Left ventricle myocardium inferior (tissue), 1 donor: ENCODE measurements at regions not wholly inside any gene's neighbourhood (a gene's known extent, or its start where the extent isn't known, plus 50 kb on each side); places are given as distances from the start of the nearest gene placed in this dataset.

Source experiments
- DNase-seq: peaks from one replicate; pipeline ENCODE4 v3.0.0-alpha.2; 2020
- H3K27ac ChIP-seq: fragments of 200-600 bp; replicated peaks from 2 replicates; pipeline ENCODE4 v1.8.0; 2021
- H3K27me3 ChIP-seq: fragments of 200-600 bp; 2 replicates; pipeline ENCODE4 v1.8.0; 2021; ENCODE audit warnings: low read depth
- H3K36me3 ChIP-seq: fragments of 200-600 bp; 2 replicates; pipeline ENCODE4 v1.8.0; 2021
- H3K4me1 ChIP-seq: fragments of 200-600 bp; 2 replicates; pipeline ENCODE4 v1.8.0; 2021
- H3K4me3 ChIP-seq: fragments of 200-600 bp; 2 replicates; pipeline ENCODE4 v1.8.0; 2021; ENCODE audit warnings: mild to moderate bottlenecking, moderate library complexity
- H3K9me3 ChIP-seq: fragments of 200-600 bp; replicated peaks from 2 replicates; pipeline ENCODE4 v1.8.0; 2021
- intact Hi-C: fragments of 100-400 bp; cut with micrococcal nuclease; formaldehyde crosslinking; loops from one replicate; pipeline ENCODE4 v1.11.0; 2022
- TF ChIP-seq, protein P1 (sequence below): fragments of 200-600 bp; IDR thresholded peaks from 2 replicates; pipeline ENCODE4 v1.8.0; 2021; ENCODE audit warnings: antibody characterized with exemption, mild to moderate bottlenecking, borderline replicate concordance
- donor health status: DM: no; HTN: yes; CAD: no; lungs with severe emphysema.

DNA sequence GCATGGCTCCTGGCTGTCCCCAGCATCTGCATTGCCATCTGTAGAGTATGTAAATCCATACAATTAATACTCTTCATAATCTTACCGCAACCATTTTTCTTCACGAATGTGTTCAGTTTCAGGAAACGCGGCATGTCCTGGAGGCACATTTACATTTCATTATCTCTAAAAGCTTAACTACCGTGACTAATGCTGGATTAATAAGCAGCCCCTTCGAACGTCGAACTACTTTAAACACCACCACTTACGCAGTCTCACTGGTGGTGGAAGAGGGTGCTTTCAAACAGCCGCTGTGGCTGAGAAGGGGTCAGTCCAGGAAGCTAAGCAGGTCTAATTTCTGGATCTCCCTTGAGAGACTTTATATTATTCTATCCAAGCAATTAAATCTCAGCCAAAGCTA lies 85.6 kb downstream of the C5orf15 start:
- no peak overlapping the region for H3K27ac ChIP-seq
- TF ChIP-seq, protein P1, sequence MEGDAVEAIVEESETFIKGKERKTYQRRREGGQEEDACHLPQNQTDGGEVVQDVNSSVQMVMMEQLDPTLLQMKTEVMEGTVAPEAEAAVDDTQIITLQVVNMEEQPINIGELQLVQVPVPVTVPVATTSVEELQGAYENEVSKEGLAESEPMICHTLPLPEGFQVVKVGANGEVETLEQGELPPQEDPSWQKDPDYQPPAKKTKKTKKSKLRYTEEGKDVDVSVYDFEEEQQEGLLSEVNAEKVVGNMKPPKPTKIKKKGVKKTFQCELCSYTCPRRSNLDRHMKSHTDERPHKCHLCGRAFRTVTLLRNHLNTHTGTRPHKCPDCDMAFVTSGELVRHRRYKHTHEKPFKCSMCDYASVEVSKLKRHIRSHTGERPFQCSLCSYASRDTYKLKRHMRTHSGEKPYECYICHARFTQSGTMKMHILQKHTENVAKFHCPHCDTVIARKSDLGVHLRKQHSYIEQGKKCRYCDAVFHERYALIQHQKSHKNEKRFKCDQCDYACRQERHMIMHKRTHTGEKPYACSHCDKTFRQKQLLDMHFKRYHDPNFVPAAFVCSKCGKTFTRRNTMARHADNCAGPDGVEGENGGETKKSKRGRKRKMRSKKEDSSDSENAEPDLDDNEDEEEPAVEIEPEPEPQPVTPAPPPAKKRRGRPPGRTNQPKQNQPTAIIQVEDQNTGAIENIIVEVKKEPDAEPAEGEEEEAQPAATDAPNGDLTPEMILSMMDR, result no peak

DNA sequence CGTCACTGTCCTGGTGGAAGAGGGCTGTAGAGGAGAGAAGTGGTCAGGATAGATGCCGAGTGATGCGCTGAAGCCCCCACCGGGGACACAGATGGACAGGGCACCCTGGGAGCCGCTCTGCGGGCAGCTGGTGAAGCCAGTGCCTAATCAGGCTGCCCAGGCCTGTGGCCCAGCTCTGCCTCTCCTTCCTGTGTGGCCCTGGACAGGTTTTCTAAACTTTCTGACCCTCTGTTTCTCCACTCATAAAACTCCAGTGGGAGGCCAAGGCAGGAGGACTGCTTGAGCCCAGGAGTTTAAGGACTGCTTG lies 86.1 kb downstream of the C5orf15 start:
- peaks cover 31% of the 10 kb centered on the region for H3K27me3 ChIP-seq
- TF ChIP-seq, protein P1, result no peak
- no peak overlapping the region for H3K4me3 ChIP-seq
- DNase-seq, result no peak
- intact Hi-C loops, result no loop called here
- H3K4me1 ChIP-seq, result no peaks in the 10 kb centered on the region
- no peaks in the 10 kb centered on the region for H3K9me3 ChIP-seq
- no peaks in the 10 kb centered on the region for H3K36me3 ChIP-seq
- H3K27ac ChIP-seq, result no peak overlapping the region

More for the DNA sequence above, 85.6 kb downstream of the C5orf15 start:
- Histone ChIP-seq H3K27me3 (peaks cover 31% of the 10 kb centered on the region), H3K9me3 (no peaks in the 10 kb centered on the region), H3K4me3 (no peak overlapping the region), H3K4me1 (no peaks in the 10 kb centered on the region), H3K36me3 (no peaks in the 10 kb centered on the region)
- DNase-seq, result no peak
- intact Hi-C loops, result no loop called here

DNA sequence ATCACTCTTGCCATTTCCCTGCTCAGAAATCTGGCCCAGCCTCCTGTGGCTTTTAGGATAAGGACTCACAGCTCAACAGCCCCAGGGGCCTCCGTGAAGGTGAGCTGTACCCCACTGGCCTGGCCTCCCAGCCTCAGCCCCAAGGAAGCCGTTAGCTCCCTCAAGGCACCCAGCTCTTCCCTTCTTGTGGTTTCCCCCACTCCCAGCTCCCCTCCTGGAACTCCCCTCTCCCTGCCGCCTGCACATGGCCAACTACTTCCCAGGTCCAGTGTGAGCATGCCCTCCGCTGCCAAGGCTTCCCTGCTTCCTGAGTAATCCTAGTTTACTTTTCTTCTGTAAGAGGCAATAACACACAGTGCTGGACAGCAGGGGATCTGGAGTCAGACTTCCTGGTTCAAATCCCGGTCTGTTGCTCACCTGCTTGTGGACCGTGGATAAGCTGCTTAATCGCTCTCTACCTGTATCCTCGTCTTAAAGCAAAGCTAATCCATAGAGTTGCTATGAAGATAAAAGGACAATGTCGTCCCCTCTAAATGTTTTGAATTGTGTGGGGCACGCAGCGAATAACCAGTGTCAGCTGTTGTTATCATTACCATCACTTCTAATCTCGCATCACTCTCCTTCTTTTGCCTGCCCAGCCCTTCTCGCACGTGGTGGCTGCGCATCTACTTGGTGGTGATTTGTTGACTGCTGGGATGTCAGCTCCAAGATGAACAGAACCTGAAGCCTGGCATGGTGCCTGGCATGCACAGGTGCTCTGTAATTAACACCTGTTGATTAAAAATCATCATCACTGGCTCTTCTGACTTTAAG lies 86.6 kb downstream of the C5orf15 start:
- no peak overlapping the region for H3K27ac ChIP-seq
- H3K4me1 ChIP-seq, result no peaks in the 10 kb centered on the region
- intact Hi-C loops, result no loop called here
- H3K36me3 ChIP-seq, result no peaks in the 10 kb centered on the region
- no peaks in the 10 kb centered on the region for H3K9me3 ChIP-seq
- TF ChIP-seq, protein P1, result no peak
- H3K27me3 ChIP-seq, result peaks cover 34% of the 10 kb centered on the region
- DNase-seq, result no peak
- no peak overlapping the region for H3K4me3 ChIP-seq

DNA sequence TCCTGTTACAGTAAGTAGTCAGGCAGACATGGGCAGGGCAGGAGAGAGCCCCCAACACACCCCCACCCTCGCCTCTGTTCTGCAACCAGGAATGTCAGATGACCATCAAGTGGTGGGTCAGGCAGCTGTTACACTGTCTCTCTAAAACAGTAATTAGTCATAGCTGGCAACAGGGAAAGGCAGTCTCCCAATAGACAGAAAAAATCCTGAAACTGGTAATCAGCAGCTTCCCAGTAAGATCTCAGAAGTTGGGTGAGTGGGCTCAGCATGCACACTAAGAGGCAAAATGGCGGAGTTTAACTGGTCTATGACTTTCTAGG lies 90.2 kb downstream of the C5orf15 start:
- H3K36me3 ChIP-seq, result no peaks in the 10 kb centered on the region
- no peak overlapping the region for H3K27ac ChIP-seq
- no peaks in the 10 kb centered on the region for H3K4me1 ChIP-seq
- no peak for DNase-seq
- peaks cover 20% of the 10 kb centered on the region for H3K9me3 ChIP-seq
- H3K27me3 ChIP-seq, result peaks cover 21% of the 10 kb centered on the region
- H3K4me3 ChIP-seq, result no peak overlapping the region
- intact Hi-C loops, result no loop called here
- TF ChIP-seq, protein P1, result no peak

DNA sequence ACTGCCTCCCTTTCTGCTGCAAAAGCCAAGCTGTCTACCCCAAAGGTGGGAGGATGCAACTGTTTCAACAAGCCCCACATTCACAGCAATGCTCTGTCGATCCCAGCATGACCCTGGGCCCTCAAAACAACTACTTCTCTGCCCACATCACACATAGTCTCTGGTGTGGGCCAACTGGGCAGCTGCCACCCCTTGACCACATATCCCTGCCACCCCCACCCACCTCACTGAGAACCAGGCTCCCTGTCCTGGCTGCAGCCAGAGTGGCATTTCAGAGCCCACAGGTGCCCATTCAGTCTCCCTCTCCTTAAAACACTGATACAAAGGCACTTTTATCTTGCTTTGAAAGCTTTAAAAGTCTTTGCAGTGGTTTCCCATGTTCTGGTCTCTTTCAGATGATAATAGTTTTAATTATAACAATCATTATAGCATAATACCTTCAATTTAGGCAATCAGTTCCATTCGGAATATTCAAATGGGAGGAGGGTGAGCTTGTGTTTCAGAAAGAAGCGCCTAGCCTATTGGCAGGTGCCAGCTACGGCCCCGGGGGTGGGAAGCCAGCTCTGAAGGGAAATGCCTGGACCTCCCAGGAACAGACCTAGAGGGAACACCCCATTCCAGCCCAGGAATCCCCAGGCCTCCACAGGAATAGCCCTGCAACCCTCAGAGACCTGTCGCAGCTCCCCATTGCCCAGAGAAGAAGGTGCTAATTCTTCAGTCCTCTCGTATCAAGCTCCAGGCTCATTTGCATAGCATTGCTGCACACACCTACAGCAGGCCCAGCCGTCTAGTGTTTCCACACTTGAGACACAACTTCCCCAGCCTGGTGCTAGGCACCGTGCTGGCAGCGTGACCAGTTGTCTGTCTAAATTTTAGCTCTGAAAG lies 90.8 kb downstream of the C5orf15 start:
- H3K4me1 ChIP-seq, result no peaks in the 10 kb centered on the region
- DNase-seq, result no peak
- intact Hi-C loops, result no loop called here
- H3K27me3 ChIP-seq, result peaks cover 15% of the 10 kb centered on the region
- no peaks in the 10 kb centered on the region for H3K36me3 ChIP-seq
- H3K4me3 ChIP-seq, result no peak overlapping the region
- H3K27ac ChIP-seq, result no peak overlapping the region
- TF ChIP-seq, protein P1, result no peak
- peaks cover 20% of the 10 kb centered on the region for H3K9me3 ChIP-seq
